ENCODE measurements at regions not wholly inside any gene's neighbourhood (a gene's known extent, or its start where the extent isn't known, plus 50 kb on each side); places are given as distances from the start of the nearest gene placed in this dataset.

DNA sequence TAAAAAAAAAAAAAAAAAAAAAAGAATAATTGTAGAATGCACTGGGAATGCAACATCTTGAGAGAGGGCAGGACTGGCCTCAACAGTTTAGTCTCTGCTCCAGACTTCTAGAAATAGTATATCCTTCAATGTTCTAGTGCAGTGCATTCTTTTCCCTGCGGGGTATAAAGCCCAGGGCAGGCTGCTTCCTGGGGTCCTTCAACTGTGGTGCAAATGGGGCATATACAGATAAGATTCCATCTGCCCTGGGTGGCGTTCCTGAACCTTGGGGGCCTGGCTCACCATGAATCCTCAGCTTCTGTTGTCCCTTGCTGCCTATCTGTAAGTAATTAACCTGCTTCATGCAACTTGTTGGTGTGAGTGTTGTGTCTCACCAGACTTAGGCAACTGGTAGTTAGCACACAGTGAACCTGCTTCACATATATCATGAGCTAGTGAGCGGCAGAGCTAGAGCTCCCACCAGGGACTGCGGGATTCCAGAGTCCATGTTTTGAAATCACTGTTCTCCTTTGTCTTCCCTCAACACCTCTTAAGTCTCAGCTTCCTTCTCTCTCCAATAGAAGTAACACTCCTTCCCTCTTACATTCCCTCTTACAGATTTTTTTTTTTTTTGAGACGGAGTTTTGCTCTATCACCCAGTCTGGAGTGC lies 177.6 kb downstream of the SUDS3 start:
- TF ChIP-seq CTCF (IDR thresholded peaks at IDR 0.05) (no peak), POLR2A (IDR thresholded peaks at IDR 0.05) (no peak)

Measured in thyroid gland (tissue), 4 donors.